CD14-positive monocyte (primary cell): ENCODE measurements at regions not wholly inside any gene's neighbourhood (a gene's known extent, or its start where the extent isn't known, plus 50 kb on each side); places are given as distances from the start of the nearest gene placed in this dataset.

Experiments used
- DNase-seq, 3 donors: peaks; one replicate each; pipeline ENCODE4 v3.0.0-alpha.2; 2011 to 2022
- H2AFZ ChIP-seq: 2 replicates; pipeline ENCODE4 v1.6.0; 2012; ENCODE audit warnings: mild to moderate bottlenecking, low read depth, low read length, inconsistent platforms; ENCODE audit not compliant: insufficient read depth, poor library complexity, severe bottlenecking
- H3K27ac ChIP-seq, 2 donors: 1 replicate in 1 of 2; 2 replicates in 1 of 2; pipeline ENCODE4 v1.5.1; 2012 to 2013; ENCODE audit warnings: low read length in 2 of 2, control low read depth in 1 of 2, inconsistent platforms in 1 of 2, low read depth in 1 of 2, mild to moderate bottlenecking in 1 of 2
- H3K27me3 ChIP-seq, 2 donors: one replicate each; pipeline versions ENCODE4 v1.6.0 to v1.6.1; 2011 to 2013; ENCODE audit warnings: low read length in 2 of 2; ENCODE audit not compliant: control insufficient read depth in 2 of 2, insufficient read depth in 2 of 2
- H3K36me3 ChIP-seq, 2 donors: replicated peaks in 1 of 2; 1 replicate in 1 of 2; 2 replicates in 1 of 2; pipeline versions ENCODE4 v1.5.1 to v1.6.1; 2012 to 2013; ENCODE audit warnings: low read length in 2 of 2, control low read depth in 1 of 2, inconsistent platforms in 1 of 2, mild to moderate bottlenecking in 1 of 2; ENCODE audit not compliant: insufficient read depth in 2 of 2, control insufficient read depth in 1 of 2
- H3K4me1 ChIP-seq, 2 donors: 1 replicate in 1 of 2; 2 replicates in 1 of 2; pipeline versions ENCODE4 v1.5.1 to v1.6.1; 2012 to 2013; ENCODE audit warnings: low read length in 2 of 2, control low read depth in 1 of 2, inconsistent platforms in 1 of 2, mild to moderate bottlenecking in 1 of 2, moderate library complexity in 1 of 2; ENCODE audit not compliant: insufficient read depth in 2 of 2, control insufficient read depth in 1 of 2
- H3K4me2 ChIP-seq: replicated peaks from 2 replicates; pipeline ENCODE3; 2012; ENCODE audit warnings: low read length, moderate library complexity, mild to moderate bottlenecking; ENCODE audit not compliant: poor library complexity, severe bottlenecking; ENCODE audit errors: extremely low read depth
- H3K4me3 ChIP-seq, 3 experiments: fragments of 200-600 bp in 1 of 3; sonication (generic) in 1 of 3; replicated peaks in 1 of 3; 1 replicate in 2 of 3; 2 replicates in 1 of 3; pipeline ENCODE4 v1.5.1; 2011 to 2013; ENCODE audit warnings: low read length in 3 of 3, mild to moderate bottlenecking in 3 of 3, control low read depth in 2 of 3, low read depth in 2 of 3, inconsistent platforms in 1 of 3, moderate library complexity in 1 of 3
- H3K79me2 ChIP-seq: 2 replicates; pipeline ENCODE4 v1.6.0; 2012; ENCODE audit warnings: mild to moderate bottlenecking, control low read depth, inconsistent platforms, low read length, moderate library complexity; ENCODE audit not compliant: insufficient read depth
- H3K9ac ChIP-seq: 2 replicates; pipeline ENCODE4 v1.6.0; 2017; ENCODE audit warnings: low read length, mild to moderate bottlenecking; ENCODE audit not compliant: insufficient read depth, poor library complexity, severe bottlenecking
- H3K9me3 ChIP-seq, 2 donors: replicated peaks in 1 of 2; 1 replicate in 1 of 2; 2 replicates in 1 of 2; pipeline versions ENCODE4 v1.5.1 to v1.6.1; 2012 to 2013; ENCODE audit warnings: low read length in 2 of 2, control low read depth in 1 of 2; ENCODE audit not compliant: control insufficient read depth in 1 of 2, insufficient read depth in 1 of 2
- H4K20me1 ChIP-seq: 2 replicates; pipeline ENCODE4 v1.6.0; 2012; ENCODE audit warnings: mild to moderate bottlenecking, low read length, control low read depth, moderate library complexity; ENCODE audit not compliant: insufficient read depth
- H3K27ac Mint-ChIP-seq, 7 donors: one replicate each; pipeline ENCODE4 v1.8.0; 2020; ENCODE audit warnings: mild to moderate bottlenecking in 7 of 7, mixed read lengths in 7 of 7, moderate library complexity in 6 of 7, inconsistent platforms in 2 of 7
- H3K27me3 Mint-ChIP-seq, 3 donors: one replicate each; pipeline ENCODE4 v1.8.0; 2021 to 2022; ENCODE audit warnings: low read depth in 3 of 3, mild to moderate bottlenecking in 3 of 3, mixed read lengths in 3 of 3, moderate library complexity in 3 of 3, inconsistent platforms in 1 of 3
- H3K36me3 Mint-ChIP-seq, 2 donors: one replicate each; pipeline ENCODE4 v1.8.0; 2020; ENCODE audit warnings: mixed read lengths in 2 of 2, inconsistent platforms in 1 of 2, mild to moderate bottlenecking in 1 of 2
- H3K4me1 Mint-ChIP-seq: one replicate; pipeline ENCODE4 v1.8.0; 2020; ENCODE audit warnings: mild to moderate bottlenecking, mixed read lengths
- H3K4me3 Mint-ChIP-seq, 2 donors: one replicate each; pipeline ENCODE4 v1.8.0; 2020; ENCODE audit warnings: mild to moderate bottlenecking in 2 of 2, mixed read lengths in 2 of 2, moderate library complexity in 1 of 2
- H3K9me3 Mint-ChIP-seq, 7 donors: one replicate each; pipeline ENCODE4 v1.8.0; 2020 to 2022; ENCODE audit warnings: mixed read lengths in 7 of 7, mild to moderate bottlenecking in 6 of 7, moderate library complexity in 6 of 7, inconsistent platforms in 2 of 7
- WGBS: methylation state at CpG from one replicate; pipeline ENCODE4 v1.1.5; 2013; ENCODE audit warnings: missing lambda C conversion rate; ENCODE audit not compliant: insufficient coverage; 5-methylcytosine and 5-hydroxymethylcytosine counted together
- intact Hi-C, 2 donors: fragments of 100-400 bp; cut with micrococcal nuclease; formaldehyde crosslinking; loops; one replicate each; pipeline versions ENCODE4 v1.15.0 to v1.15.1; 2023
- TF ChIP-seq, protein P1 (sequence below): fragments of 200-600 bp; IDR thresholded peaks from one replicate; pipeline ENCODE4 v1.8.0; 2022; ENCODE audit warnings: antibody characterized with exemption, mild to moderate bottlenecking

DNA sequence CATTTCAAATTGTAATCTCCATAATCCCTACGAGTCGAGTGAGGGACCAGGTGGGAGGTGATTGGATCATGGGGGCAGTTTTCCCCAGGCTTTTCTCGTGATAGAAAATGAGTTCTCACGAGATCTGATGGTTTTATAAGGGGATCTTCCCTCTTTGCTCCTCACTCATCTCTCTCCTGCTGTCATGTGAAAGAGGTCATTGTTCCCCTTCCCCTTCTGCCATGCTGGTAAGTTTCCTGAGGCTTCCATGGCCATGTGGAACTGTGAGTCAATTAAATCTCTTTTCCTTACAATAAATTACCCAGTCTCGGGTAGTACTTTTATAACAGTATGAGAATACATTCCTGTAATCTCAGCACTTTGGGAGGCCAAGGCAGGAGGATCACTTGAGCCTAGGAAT lies 76.7 kb upstream of the MARCHF10 start:
- Histone ChIP-seq H3K4me3 (no peak overlapping the region), H2AFZ (no peak overlapping the region), H3K27ac (no peak overlapping the region), H4K20me1 (no peaks in the 10 kb centered on the region), H3K36me3 (no peaks in the 10 kb centered on the region), H3K4me1 (peaks cover 34 to 37% of the 10 kb centered on the region in 2 donors), H3K9ac (no peak overlapping the region), H3K79me2 (no peaks in the 10 kb centered on the region), H3K27me3 (no peaks in the 10 kb centered on the region), H3K4me2 (no peak overlapping the region), H3K9me3 (peaks cover 0 to 5% of the 10 kb centered on the region in 2 donors)
- WGBS = no CpG with 5 or more reads among the region's 5 CpGs
- Mint-ChIP-seq H3K27ac (peak overlapping the region in 1 of 7 donors; percentile 53), H3K9me3 (peaks cover 1 to 6% (median 3%) of the 10 kb centered on the region in 7 donors), H3K36me3 (no peaks in the 10 kb centered on the region), H3K27me3 (peaks cover 0 to 2% (median 0%) of the 10 kb centered on the region in 3 donors), H3K4me3 (no peak overlapping the region), H3K4me1 (peaks cover 28% of the 10 kb centered on the region)
- DNase-seq = peak; percentile 15 to 58 (median 34)
- TF ChIP-seq, protein P1, sequence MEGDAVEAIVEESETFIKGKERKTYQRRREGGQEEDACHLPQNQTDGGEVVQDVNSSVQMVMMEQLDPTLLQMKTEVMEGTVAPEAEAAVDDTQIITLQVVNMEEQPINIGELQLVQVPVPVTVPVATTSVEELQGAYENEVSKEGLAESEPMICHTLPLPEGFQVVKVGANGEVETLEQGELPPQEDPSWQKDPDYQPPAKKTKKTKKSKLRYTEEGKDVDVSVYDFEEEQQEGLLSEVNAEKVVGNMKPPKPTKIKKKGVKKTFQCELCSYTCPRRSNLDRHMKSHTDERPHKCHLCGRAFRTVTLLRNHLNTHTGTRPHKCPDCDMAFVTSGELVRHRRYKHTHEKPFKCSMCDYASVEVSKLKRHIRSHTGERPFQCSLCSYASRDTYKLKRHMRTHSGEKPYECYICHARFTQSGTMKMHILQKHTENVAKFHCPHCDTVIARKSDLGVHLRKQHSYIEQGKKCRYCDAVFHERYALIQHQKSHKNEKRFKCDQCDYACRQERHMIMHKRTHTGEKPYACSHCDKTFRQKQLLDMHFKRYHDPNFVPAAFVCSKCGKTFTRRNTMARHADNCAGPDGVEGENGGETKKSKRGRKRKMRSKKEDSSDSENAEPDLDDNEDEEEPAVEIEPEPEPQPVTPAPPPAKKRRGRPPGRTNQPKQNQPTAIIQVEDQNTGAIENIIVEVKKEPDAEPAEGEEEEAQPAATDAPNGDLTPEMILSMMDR = no peak
- intact Hi-C loops = loop anchor here in 1 of 2 donors (10.0 kb wide), 1 partner anchor 80 kb away; the partner anchor contains the start of gene TANC2

DNA sequence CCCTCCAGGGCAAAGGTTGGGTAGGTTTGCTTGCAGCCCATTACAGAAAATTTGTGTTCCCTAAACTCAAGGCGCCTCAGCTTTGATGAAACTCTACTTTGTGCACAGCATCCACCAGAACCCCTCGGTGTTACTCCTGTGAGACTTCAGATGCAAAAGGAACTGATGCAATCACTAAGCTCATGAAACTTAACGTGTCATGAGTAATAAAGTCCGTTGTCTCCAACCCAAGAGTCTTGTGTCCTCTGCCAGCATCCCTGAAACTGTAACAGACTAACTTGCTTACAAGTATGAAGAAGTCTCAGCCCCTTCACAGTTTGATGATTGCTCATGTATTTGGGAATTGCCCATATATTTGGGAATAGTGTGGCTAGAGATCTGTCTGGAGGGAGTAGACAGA lies 74.8 kb upstream of the MARCHF10 start:
- H3K27me3 ChIP-seq = no peaks in the 10 kb centered on the region
- peak overlapping the region in 1 of 3 experiments; percentile 40 for H3K4me3 ChIP-seq
- Mint-ChIP-seq H3K4me1 (peaks cover 28% of the 10 kb centered on the region), H3K36me3 (no peaks in the 10 kb centered on the region), H3K4me3 (peak overlapping the region in 1 of 2 donors; percentile 57), H3K9me3 (peaks cover 0 to 3% (median 2%) of the 10 kb centered on the region in 7 donors), H3K27ac (peak overlapping the region; percentile 90 to 94 (median 94)), H3K27me3 (no peaks in the 10 kb centered on the region)
- intact Hi-C loops = loop anchor here (1.0 to 10.0 kb wide), 3 partner anchors 14 to 82 kb away; partner anchors contain the start of gene TANC2 (in 1 of the 2)
- peaks cover 0 to under 1% of the 10 kb centered on the region in 2 donors for H3K9me3 ChIP-seq
- peak overlapping the region; percentile 44 for H3K4me2 ChIP-seq
- peaks cover 34 to 37% of the 10 kb centered on the region in 2 donors for H3K4me1 ChIP-seq
- H4K20me1 ChIP-seq = no peaks in the 10 kb centered on the region
- no peak overlapping the region for H2AFZ ChIP-seq
- H3K9ac ChIP-seq = peak overlapping the region; percentile 39
- peak; percentile 82 to 94 (median 91) for DNase-seq
- peak overlapping the region; percentile 34 to 89 for H3K27ac ChIP-seq
- no peaks in the 10 kb centered on the region for H3K79me2 ChIP-seq
- TF ChIP-seq, protein P1 = no peak
- 0% methylated on average over 3 of the region's 4 CpGs for WGBS
- H3K36me3 ChIP-seq = no peaks in the 10 kb centered on the region
